NB4 (cell line): ENCODE measurements at regions not wholly inside any gene's neighbourhood (a gene's known extent, or its start where the extent isn't known, plus 50 kb on each side); places are given as distances from the start of the nearest gene placed in this dataset.
"Not testable (repeated sequence)": the region's sequence is repeated elsewhere in the genome, so short reads cannot be mapped to it uniquely, and the experiment has no call there.

Experiments
- DNase-seq: peaks from one replicate; pipeline ENCODE4 v3.0.0; 2010; ENCODE audit warnings: low read depth
- H3K4me3 ChIP-seq: one replicate; pipeline ENCODE4 v1.5.1; 2011; ENCODE audit warnings: mild to moderate bottlenecking, low read depth, low read length, moderate library complexity
- CTCF ChIP-seq: IDR thresholded peaks from one replicate; pipeline ENCODE4 v1.5.1; 2012; ENCODE audit warnings: low read depth, low read length
- MYC ChIP-seq: IDR thresholded peaks from 2 replicates; pipeline ENCODE4 v1.6.1; 2011; ENCODE audit warnings: low read depth, low read length
- POLR2A ChIP-seq: IDR thresholded peaks from 2 replicates; pipeline ENCODE4 v1.6.1; 2011; ENCODE audit warnings: mild to moderate bottlenecking; ENCODE audit not compliant: insufficient read length; ENCODE audit errors: extremely low read depth
- TF ChIP-seq, protein P1 (sequence below): IDR thresholded peaks from 2 replicates; pipeline ENCODE4 v1.6.1; 2011; ENCODE audit warnings: low read depth, low read length

- H3K4me3 ChIP-seq, result no peak overlapping the region
- TF ChIP-seq, protein P1, sequence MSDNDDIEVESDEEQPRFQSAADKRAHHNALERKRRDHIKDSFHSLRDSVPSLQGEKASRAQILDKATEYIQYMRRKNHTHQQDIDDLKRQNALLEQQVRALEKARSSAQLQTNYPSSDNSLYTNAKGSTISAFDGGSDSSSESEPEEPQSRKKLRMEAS, result no peak
- TF ChIP-seq MYC, result no peak
- no peak for TF ChIP-seq CTCF
- no peak for TF ChIP-seq POLR2A
- peak; percentile 9 for DNase-seq
Observed at GRCh38 chr11:112348480-112349029, 87.9 kb upstream of the PLET1 start.

GRCh38 chr11:112351423-112351822 is 90.8 kb upstream of the PLET1 start:
- not testable (repeated sequence) for H3K4me3 ChIP-seq, DNase-seq

- DNase-seq, result peak; percentile 20
- TF ChIP-seq POLR2A, result no peak
- TF ChIP-seq MYC, result no peak
- TF ChIP-seq, protein P1, result no peak
- TF ChIP-seq CTCF, result no peak
- H3K4me3 ChIP-seq, result no peak overlapping the region
Observed at GRCh38 chr11:112352907-112353306, 92.2 kb upstream of the PLET1 start.

DNA sequence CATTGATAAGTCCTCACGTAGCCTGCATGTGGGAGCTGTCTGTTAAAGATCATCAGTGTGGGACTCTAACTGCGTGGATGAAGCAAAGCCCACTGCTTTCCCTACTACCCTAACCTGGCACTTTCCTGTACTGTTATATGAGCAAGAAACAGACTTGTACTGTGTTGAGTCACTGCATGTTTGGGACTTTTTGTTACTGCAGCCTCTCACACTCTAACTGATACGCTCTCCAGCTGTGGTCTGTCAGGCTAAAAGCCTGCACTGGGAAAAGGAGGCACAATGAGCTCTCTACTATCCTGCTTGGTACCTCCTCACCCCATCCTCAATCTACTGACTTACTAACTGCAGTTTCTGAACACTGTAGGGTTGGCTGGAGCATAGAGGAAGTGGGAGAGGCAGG is 93.7 kb upstream of the PLET1 start:
- TF ChIP-seq, protein P1, result no peak
- TF ChIP-seq POLR2A (no peak), MYC (no peak), CTCF (no peak)
- no peak for DNase-seq
- no peak overlapping the region for H3K4me3 ChIP-seq

DNA sequence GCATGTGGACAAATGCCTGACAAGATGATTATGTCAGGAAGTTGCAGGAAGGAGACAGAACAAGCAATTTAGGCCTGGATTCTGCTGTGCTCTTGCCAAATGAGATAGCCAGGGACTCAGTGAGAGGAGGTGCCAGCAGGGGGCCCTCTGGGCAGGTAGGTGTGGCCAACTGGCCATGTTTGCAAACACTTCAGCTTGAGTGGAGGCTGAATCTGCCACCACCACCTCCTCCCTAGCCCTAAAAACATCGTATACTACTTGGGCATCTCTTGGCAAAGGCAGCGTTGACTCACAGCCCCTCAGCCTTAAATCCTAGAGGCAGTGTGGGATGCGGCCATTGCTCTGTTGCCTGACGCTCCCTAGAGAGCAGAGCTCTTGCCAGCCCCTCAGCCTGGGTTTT is 95.1 kb upstream of the PLET1 start:
- TF ChIP-seq MYC (no peak), CTCF (peak; percentile 48), POLR2A (no peak)
- TF ChIP-seq, protein P1, result no peak
- H3K4me3 ChIP-seq, result no peak overlapping the region
- peak; percentile 35 for DNase-seq

- H3K4me3 ChIP-seq, result no peak overlapping the region
- TF ChIP-seq MYC (no peak), CTCF (no peak), POLR2A (no peak)
- TF ChIP-seq, protein P1, result no peak
- no peak for DNase-seq
Observed at GRCh38 chr11:112357488-112357887, 96.8 kb upstream of the PLET1 start.
